G401 (cell line): ENCODE measurements at regions not wholly inside any gene's neighbourhood (a gene's known extent, or its start where the extent isn't known, plus 50 kb on each side); places are given as distances from the start of the nearest gene placed in this dataset.

ENCODE experiments used
- DNase-seq: peaks from one replicate; pipeline ENCODE4 v3.0.0-alpha.2; 2015; ENCODE audit warnings: low spot score
- in situ Hi-C: cut with HindIII; loops from 2 replicates; pipeline ENCODE4 v1.10.0; 2016; ENCODE audit warnings: low sequenced_read_pairs, mixed read lengths

- in situ Hi-C loops, result no loop called here
Measured at GRCh38 chr20:24379484-24379927, 89.9 kb upstream of the SYNDIG1 start.

GRCh38 chr20:24378661-24379483 lies 90.6 kb upstream of the SYNDIG1 start:
- DNase-seq, result no peak
- in situ Hi-C loops, result no loop called here

More at GRCh38 chr20:24379484-24379927, 89.9 kb upstream of the SYNDIG1 start:
- no peak for DNase-seq

- in situ Hi-C loops, result no loop called here
- no peak for DNase-seq
Measured at GRCh38 chr20:24376311-24377099, 92.9 kb upstream of the SYNDIG1 start.

GRCh38 chr20:24373372-24373771 lies 96.1 kb upstream of the SYNDIG1 start:
- in situ Hi-C loops, result no loop called here
- no peak for DNase-seq

- DNase-seq, result no peak
- in situ Hi-C loops, result no loop called here
Measured at GRCh38 chr20:24370911-24371695, 98.3 kb upstream of the SYNDIG1 start.

GRCh38 chr20:24370249-24370648 lies 99.2 kb upstream of the SYNDIG1 start:
- no peak for DNase-seq
- in situ Hi-C loops, result no loop called here

GRCh38 chr20:24368253-24368652 lies 101.2 kb upstream of the SYNDIG1 start:
- no peak for DNase-seq
- in situ Hi-C loops, result no loop called here

GRCh38 chr20:24366336-24367004 lies 103.0 kb upstream of the SYNDIG1 start:
- DNase-seq, result no peak
- in situ Hi-C loops, result no loop called here

- DNase-seq, result no peak
- in situ Hi-C loops, result no loop called here
Measured at GRCh38 chr20:24365670-24366069, 103.8 kb upstream of the SYNDIG1 start.

GRCh38 chr20:24364482-24364881 lies 104.9 kb upstream of the SYNDIG1 start:
- DNase-seq, result no peak
- in situ Hi-C loops, result no loop called here

- no peak for DNase-seq
- in situ Hi-C loops, result no loop called here
Measured at GRCh38 chr20:24363031-24363430, 106.4 kb upstream of the SYNDIG1 start.

GRCh38 chr20:24362080-24362479 lies 107.3 kb upstream of the SYNDIG1 start:
- no peak for DNase-seq
- in situ Hi-C loops, result no loop called here

- in situ Hi-C loops, result no loop called here
- DNase-seq, result no peak
Measured at GRCh38 chr20:24361541-24361940, 107.9 kb upstream of the SYNDIG1 start.

GRCh38 chr20:24360531-24360930 lies 108.9 kb upstream of the SYNDIG1 start:
- DNase-seq, result no peak
- in situ Hi-C loops, result no loop called here

GRCh38 chr20:24359321-24360027 lies 110.0 kb upstream of the SYNDIG1 start:
- in situ Hi-C loops, result no loop called here
- DNase-seq, result no peak

- in situ Hi-C loops, result no loop called here
- no peak for DNase-seq
Measured at GRCh38 chr20:24357931-24358330, 111.5 kb upstream of the SYNDIG1 start.

- DNase-seq, result no peak
- in situ Hi-C loops, result no loop called here
Measured at GRCh38 chr20:24357177-24357576, 112.3 kb upstream of the SYNDIG1 start.

GRCh38 chr20:24353135-24353690 lies 116.2 kb upstream of the SYNDIG1 start:
- in situ Hi-C loops, result no loop called here
- DNase-seq, result no peak
